ENCODE measurements at regions not wholly inside any gene's neighbourhood (a gene's known extent, or its start where the extent isn't known, plus 50 kb on each side); places are given as distances from the start of the nearest gene placed in this dataset.
"Not testable (repeated sequence)": the region's sequence is repeated elsewhere in the genome, so short reads cannot be mapped to it uniquely, and the experiment has no call there.

DNA sequence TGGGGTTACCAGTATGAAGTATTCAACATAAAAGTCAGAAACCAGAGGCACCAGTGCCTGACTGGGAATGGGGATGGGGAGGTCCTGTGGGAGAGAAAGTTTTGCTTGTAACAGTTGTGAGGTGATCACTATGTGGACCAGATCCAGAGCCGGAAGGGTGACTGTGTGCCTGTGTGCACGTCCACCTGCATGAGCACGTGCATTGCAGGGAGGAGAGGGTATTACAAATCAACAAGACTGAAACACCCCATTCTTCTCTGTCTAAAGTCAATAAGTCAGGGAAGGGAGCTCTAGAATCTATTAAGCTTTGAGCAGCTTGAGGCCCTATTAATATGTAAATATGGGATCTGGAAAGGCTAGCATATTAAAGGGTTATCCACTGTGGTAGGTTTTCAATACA, 241.0 kb upstream of the ACVR2A start:
- ATAC-seq (ENCODE audit: low read depth) = no peak
- DNase-seq = no peak
- POLR2A ChIA-PET = no interaction called here
- H3K36me3 Mint-ChIP-seq = peaks cover 2% of the 10 kb centered on the region
- H3K9me3 Mint-ChIP-seq = peaks cover 9% of the 10 kb centered on the region
- H3K27me3 Mint-ChIP-seq = peaks cover 1% of the 10 kb centered on the region
- no peaks in the 10 kb centered on the region for H3K4me1 Mint-ChIP-seq
- no peak overlapping the region for H3K4me3 Mint-ChIP-seq
- H3K27ac Mint-ChIP-seq = no peak overlapping the region

DNA sequence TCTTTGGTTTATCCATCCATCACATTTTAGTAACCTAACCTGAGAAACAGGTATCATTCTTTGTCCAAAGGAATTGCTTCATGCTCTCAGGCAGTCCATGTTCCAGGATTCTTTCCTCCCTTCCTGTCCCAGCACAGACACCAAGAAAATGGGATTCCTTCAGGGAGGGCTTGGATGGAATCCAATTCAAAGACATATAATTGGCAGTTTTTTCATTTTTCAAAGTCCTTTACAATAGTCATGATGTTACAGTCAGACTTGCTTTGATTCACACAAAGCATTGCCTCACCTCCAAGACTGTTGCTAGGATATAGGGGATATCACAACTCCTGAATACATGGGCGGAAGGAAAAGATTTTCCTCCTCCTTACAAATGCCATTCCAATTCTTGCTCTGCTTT, 241.4 kb upstream of the ACVR2A start:
- POLR2A ChIA-PET = no interaction called here
- Mint-ChIP-seq H3K4me1 (no peaks in the 10 kb centered on the region), H3K27me3 (no peaks in the 10 kb centered on the region), H3K4me3 (no peak overlapping the region), H3K9me3 (peaks cover 9% of the 10 kb centered on the region), H3K36me3 (peaks cover 2% of the 10 kb centered on the region), H3K27ac (no peak overlapping the region)
- no peak for ATAC-seq (ENCODE audit: low read depth)
- no peak for DNase-seq

DNA sequence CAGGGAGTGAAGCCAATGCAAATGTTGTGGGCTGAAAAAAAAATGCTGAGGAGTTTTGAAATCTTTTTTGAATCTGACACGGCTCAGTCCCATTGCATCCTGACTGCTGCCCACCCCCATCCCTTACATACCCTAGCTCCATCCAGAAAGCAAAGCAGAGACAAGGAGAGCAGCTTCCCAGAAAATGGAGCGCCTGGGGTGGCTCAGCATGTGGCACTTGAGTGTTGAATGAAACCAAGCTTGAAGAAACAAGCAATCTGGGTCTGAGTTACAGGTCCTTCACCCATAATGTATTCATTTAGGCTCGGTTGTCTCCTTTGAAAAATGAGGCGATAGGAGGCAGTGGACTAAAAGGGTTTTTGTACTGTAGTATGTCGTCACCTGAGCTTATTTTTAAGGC, 244.2 kb upstream of the ACVR2A start:
- no peak overlapping the region for H3K4me3 Mint-ChIP-seq
- no peak for DNase-seq
- no peak overlapping the region for H3K27ac Mint-ChIP-seq
- POLR2A ChIA-PET = no interaction called here
- peaks cover 2% of the 10 kb centered on the region for H3K36me3 Mint-ChIP-seq
- peaks cover 2% of the 10 kb centered on the region for H3K27me3 Mint-ChIP-seq
- peaks cover 9% of the 10 kb centered on the region for H3K9me3 Mint-ChIP-seq
- no peaks in the 10 kb centered on the region for H3K4me1 Mint-ChIP-seq
- no peak for ATAC-seq (ENCODE audit: low read depth)

DNA sequence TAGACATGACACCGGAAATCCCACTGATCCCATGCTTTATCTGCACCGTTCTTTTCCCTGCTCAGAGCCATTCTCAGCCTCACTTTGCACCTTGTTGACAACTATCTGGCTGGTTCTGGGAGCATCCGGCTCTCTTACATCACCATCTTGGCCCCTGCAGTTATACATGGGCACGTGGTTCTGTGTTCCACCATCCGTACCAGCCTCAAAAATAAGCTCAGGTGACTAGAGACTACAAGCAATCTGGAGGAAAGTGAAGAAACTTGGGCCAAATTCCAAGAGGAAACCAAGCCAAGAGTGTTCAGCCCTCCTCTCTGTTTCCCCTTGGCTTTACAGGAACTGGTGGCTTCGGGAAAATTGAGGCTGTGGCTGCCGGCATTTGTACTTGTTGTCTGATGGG, 244.6 kb upstream of the ACVR2A start:
- H3K9me3 Mint-ChIP-seq = peaks cover 6% of the 10 kb centered on the region
- H3K27me3 Mint-ChIP-seq = peaks cover 2% of the 10 kb centered on the region
- H3K4me3 Mint-ChIP-seq = no peak overlapping the region
- ATAC-seq (ENCODE audit: low read depth) = no peak
- H3K4me1 Mint-ChIP-seq = no peaks in the 10 kb centered on the region
- DNase-seq = no peak
- POLR2A ChIA-PET = no interaction called here
- no peak overlapping the region for H3K27ac Mint-ChIP-seq
- H3K36me3 Mint-ChIP-seq = peaks cover 2% of the 10 kb centered on the region

DNA sequence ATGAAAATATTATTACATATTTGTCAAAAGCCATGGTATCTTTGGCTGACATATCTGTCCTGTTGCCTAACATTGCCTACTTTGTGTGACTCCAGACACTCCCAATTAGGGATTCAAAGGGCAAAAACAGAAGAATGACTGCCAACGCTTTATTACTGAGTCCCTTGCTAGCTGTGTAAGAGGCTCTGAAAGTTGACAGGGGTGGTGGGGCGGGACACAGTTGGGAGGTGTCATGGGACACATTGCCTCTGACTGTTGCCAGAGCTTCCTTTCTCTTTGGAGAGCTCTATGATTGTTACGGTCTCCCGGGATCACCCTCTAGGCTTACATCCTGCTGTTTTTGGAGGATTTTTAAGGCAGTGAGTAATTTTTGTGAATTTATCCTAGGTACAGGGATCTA, 249.6 kb upstream of the ACVR2A start:
- Mint-ChIP-seq H3K27ac (no peak overlapping the region), H3K9me3 (peaks cover 7% of the 10 kb centered on the region), H3K36me3 (peaks cover 3% of the 10 kb centered on the region), H3K4me3 (no peak overlapping the region), H3K4me1 (no peaks in the 10 kb centered on the region), H3K27me3 (peaks cover 2% of the 10 kb centered on the region)
- DNase-seq (no peak), ATAC-seq (ENCODE audit: low read depth) (no peak)
- POLR2A ChIA-PET = no interaction called here

DNA sequence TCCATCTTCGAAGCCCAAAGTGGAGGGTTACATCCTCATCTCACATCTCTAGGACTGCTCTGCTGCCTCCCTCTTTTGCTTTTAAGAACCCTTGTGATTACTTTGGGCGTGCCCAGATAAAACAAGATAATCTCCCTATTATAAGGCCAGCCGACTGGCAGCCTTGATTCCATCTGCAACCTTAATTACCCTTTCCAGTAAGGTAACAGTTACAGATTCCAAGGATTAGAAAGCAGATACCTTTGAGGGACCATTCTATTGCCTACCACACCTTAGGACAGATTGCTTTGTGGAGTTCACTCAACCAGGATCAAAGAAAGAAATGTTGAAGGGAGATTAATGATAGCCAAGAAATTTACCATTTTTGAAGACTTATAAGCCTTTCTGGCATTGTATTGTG, 250.8 kb upstream of the ACVR2A start:
- H3K4me1 Mint-ChIP-seq = no peaks in the 10 kb centered on the region
- H3K9me3 Mint-ChIP-seq = peaks cover 7% of the 10 kb centered on the region
- H3K27ac Mint-ChIP-seq = no peak overlapping the region
- POLR2A ChIA-PET = no interaction called here
- no peak for ATAC-seq (ENCODE audit: low read depth)
- peaks cover 2% of the 10 kb centered on the region for H3K27me3 Mint-ChIP-seq
- peaks cover 3% of the 10 kb centered on the region for H3K36me3 Mint-ChIP-seq
- DNase-seq = no peak
- no peak overlapping the region for H3K4me3 Mint-ChIP-seq

DNA sequence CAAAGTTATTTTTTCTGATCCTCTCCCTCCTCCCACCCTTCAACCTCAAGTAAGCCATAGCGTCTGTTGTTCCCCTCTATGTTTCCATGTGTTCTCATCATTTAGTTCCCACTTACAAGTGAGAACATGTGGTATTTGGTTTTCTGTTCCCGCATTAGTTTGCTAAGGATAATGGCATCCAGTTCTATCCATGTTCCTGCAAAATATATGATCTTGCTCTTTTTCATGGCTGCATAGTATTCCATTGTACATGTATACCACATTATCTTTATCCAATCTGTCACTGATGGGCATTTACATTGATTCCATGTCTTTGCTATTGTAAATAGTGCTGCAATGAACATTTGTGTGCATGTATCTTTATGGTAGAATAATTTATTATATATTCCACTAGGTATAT, 252.0 kb upstream of the ACVR2A start:
- DNase-seq; POLR2A ChIA-PET; ATAC-seq (ENCODE audit: low read depth); H3K9me3 Mint-ChIP-seq; H3K36me3 Mint-ChIP-seq; H3K27me3 Mint-ChIP-seq; H3K27ac Mint-ChIP-seq; H3K4me3 Mint-ChIP-seq; H3K4me1 Mint-ChIP-seq: not testable (repeated sequence)

DNA sequence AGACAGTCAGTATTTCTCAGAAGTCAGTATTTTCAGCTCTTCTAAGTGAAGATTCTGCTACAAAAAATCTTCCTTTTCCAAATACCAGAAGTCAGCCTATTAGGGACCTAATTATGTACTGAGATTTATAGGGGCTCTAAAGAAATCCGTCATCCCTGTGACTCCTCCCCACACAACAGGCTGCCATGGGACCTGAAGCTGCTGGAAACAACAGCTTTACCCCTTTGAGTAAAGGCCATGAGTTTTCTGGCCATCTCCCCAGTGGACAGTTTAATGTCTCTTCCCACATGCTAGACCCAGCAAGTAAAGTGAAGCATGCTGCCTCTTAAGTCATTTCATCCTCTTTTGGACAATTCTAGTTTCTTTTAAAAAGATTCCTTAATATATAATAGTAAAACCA, 255.7 kb upstream of the ACVR2A start:
- DNase-seq = no peak
- Mint-ChIP-seq H3K4me3 (no peak overlapping the region), H3K9me3 (peaks cover 11% of the 10 kb centered on the region), H3K4me1 (no peaks in the 10 kb centered on the region), H3K36me3 (peaks cover 3% of the 10 kb centered on the region), H3K27me3 (peaks cover 7% of the 10 kb centered on the region), H3K27ac (no peak overlapping the region)
- no peak for ATAC-seq (ENCODE audit: low read depth)
- POLR2A ChIA-PET = no interaction called here

DNA sequence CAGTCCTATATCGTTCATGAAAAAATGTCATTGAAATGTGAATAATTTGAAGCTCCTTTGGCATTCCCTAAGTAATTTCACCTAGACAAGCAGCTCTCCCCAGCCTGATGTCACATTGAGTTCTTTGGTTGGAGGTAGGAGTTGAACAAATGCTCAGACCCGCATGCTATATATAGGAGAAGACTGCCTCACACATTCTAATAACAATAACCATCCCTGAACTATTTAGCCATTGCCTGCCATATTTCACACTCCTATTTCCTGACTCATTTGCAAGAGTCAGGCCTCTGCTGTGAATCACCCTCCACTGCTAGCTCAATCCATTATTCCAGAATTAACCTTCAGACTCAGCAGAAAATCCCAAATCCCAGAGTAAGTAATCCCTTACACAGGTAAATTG, 256.6 kb upstream of the ACVR2A start:
- H3K27me3 Mint-ChIP-seq = peaks cover 7% of the 10 kb centered on the region
- POLR2A ChIA-PET = no interaction called here
- no peak overlapping the region for H3K4me3 Mint-ChIP-seq
- no peaks in the 10 kb centered on the region for H3K4me1 Mint-ChIP-seq
- no peak overlapping the region for H3K27ac Mint-ChIP-seq
- no peak for DNase-seq
- H3K36me3 Mint-ChIP-seq = peaks cover 3% of the 10 kb centered on the region
- no peak for ATAC-seq (ENCODE audit: low read depth)
- H3K9me3 Mint-ChIP-seq = peaks cover 11% of the 10 kb centered on the region

DNA sequence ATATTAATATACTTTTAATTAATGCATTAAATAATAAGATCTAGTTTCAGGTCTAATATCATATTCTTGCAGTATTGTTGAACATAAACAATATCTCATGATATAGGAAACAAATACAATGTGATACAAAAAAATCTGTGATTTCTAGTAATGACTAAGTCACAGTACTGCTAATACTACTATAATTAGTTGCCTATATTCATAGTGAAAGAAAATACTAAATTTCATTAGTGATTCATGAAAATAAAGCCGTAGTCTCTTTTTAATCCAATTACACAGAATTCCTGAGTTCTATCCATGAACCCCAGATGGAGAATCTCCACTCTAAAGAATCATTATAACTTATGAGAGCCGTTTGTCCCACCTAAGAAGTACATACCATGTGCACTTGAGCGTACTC, 266.3 kb upstream of the ACVR2A start:
- H3K36me3 Mint-ChIP-seq = no peaks in the 10 kb centered on the region
- no peaks in the 10 kb centered on the region for H3K4me1 Mint-ChIP-seq
- POLR2A ChIA-PET = no interaction called here
- DNase-seq (no peak), ATAC-seq (ENCODE audit: low read depth) (no peak)
- H3K9me3 Mint-ChIP-seq = peaks cover 3% of the 10 kb centered on the region
- H3K27me3 Mint-ChIP-seq = peaks cover 4% of the 10 kb centered on the region
- no peak overlapping the region for H3K4me3 Mint-ChIP-seq
- H3K27ac Mint-ChIP-seq = no peak overlapping the region

DNA sequence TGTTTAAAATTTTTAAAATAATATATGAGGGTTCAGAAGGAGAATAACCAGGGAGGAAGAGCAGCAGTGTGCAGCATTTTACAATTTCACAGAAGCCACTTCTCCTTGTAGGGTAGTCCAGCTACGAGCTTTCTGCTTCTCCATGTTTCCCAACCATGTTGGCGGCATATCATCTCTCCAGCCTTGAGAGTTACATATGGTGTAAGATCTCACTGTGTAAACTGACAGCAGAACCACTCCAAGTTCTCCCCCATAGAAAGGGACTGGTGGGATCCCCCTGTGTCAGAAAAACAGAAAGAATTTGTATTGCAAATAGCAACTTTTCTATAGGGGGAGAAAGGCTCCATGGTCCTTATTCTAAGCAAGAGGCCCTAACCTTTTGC, 266.8 kb upstream of the ACVR2A start:
- ATAC-seq (ENCODE audit: low read depth) = no peak
- H3K27ac Mint-ChIP-seq = no peak overlapping the region
- POLR2A ChIA-PET = no interaction called here
- H3K4me3 Mint-ChIP-seq = no peak overlapping the region
- peaks cover 4% of the 10 kb centered on the region for H3K27me3 Mint-ChIP-seq
- DNase-seq = no peak
- H3K9me3 Mint-ChIP-seq = peaks cover 3% of the 10 kb centered on the region
- no peaks in the 10 kb centered on the region for H3K36me3 Mint-ChIP-seq
- no peaks in the 10 kb centered on the region for H3K4me1 Mint-ChIP-seq

DNA sequence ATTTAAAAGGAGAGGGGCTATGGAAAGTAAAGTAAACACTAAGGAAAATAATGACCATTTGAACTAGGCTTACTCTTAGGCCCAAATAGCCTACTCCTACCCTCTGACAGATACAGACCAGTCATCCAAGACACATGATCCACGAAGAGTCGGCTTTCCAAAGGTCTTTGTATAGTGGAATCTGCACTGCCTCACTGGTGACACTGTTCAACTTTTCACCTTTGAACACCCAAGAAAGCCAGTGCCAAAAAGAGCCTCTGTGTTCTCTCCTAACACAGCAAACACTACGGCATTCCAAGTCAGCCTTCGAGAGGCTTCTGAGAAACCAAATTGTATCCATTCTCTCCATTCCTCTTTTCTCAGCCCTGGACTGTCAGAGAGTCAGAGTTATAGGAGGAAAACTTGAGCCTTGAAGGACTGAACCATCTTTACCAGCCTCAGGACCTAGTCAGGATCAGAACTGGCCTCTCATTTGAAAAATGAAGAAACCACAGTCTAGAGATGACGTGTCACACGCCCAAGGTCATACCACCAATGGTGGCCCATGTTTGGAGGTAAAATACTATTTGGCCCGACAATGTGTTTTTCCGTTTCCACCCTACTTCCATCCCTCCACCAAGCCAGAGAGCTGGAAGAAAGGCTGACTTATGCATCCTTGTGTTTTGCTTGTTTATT, 267.4 kb upstream of the ACVR2A start:
- POLR2A ChIA-PET = no interaction called here
- Mint-ChIP-seq H3K27me3 (peaks cover 4% of the 10 kb centered on the region), H3K27ac (no peak overlapping the region), H3K36me3 (no peaks in the 10 kb centered on the region), H3K9me3 (peaks cover 3% of the 10 kb centered on the region), H3K4me1 (no peaks in the 10 kb centered on the region), H3K4me3 (no peak overlapping the region)
- DNase-seq (no peak), ATAC-seq (ENCODE audit: low read depth) (no peak)

DNA sequence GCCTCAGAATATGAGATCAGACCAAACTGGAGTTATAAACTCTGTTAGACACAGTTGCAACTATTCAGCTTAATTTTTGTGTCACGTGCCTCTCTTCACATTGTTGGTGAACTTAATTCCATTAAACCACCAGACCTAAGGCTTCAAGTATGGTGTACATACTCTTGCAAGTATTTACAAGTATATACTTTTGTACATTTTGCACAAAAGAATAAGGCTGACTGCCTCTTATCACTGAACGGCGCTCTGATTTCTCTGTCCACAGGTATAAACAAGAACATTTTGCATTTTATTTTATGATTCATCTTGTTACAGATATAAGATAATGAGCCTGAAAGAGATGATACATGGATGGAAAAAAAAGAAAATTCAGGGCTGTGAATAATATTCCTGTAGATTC, 269.7 kb upstream of the ACVR2A start:
- H3K4me3 Mint-ChIP-seq = no peak overlapping the region
- no peaks in the 10 kb centered on the region for H3K4me1 Mint-ChIP-seq
- H3K27ac Mint-ChIP-seq = no peak overlapping the region
- H3K36me3 Mint-ChIP-seq = peaks cover 6% of the 10 kb centered on the region
- DNase-seq (no peak), ATAC-seq (ENCODE audit: low read depth) (no peak)
- POLR2A ChIA-PET = no interaction called here
- H3K9me3 Mint-ChIP-seq = peaks cover 4% of the 10 kb centered on the region
- peaks cover 2% of the 10 kb centered on the region for H3K27me3 Mint-ChIP-seq

DNA sequence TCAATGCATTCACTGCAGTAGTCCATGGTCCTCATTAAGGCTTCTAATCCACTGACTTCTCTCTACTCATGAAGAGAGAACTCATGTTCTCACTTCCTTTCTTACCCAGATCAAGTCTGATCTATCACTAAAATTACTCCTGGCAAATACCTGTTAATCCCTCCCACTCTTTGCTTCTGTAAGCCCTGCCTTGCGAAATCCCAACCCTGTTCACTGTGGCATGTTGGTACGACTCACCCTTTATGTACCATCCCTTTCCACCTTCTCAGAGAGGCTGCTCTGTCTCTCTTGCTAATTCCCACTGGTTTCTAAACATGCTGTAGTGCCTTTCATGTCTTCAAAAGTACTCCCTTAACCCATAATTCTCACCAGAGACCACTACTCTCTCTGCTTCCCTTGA, 272.2 kb upstream of the ACVR2A start:
- Mint-ChIP-seq H3K9me3 (peaks cover 6% of the 10 kb centered on the region), H3K27ac (no peak overlapping the region), H3K4me1 (no peaks in the 10 kb centered on the region), H3K36me3 (peaks cover 7% of the 10 kb centered on the region), H3K27me3 (no peaks in the 10 kb centered on the region), H3K4me3 (no peak overlapping the region)
- POLR2A ChIA-PET = no interaction called here
- no peak for ATAC-seq (ENCODE audit: low read depth)
- no peak for DNase-seq

DNA sequence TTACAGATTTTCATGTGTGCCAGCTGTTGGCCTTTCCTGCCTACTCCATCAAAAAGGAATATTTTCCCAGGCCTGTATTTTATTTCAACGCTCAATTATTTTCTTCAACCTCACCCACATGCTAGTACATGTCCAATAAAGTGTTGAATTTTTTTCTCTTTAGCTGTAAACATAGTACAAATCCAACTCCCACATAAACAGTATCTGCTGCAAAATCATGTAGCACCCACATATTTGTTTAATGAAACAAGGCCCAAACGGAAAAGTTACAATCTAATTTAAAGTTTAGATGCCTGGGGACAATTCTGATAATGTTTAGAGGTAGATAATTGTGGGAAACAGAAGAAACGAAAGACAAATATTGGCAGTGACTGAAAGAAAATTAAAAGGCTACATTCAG, 275.4 kb upstream of the ACVR2A start:
- POLR2A ChIA-PET = no interaction called here
- Mint-ChIP-seq H3K4me3 (no peak overlapping the region), H3K36me3 (peaks cover 7% of the 10 kb centered on the region), H3K27ac (no peak overlapping the region), H3K9me3 (peaks cover 6% of the 10 kb centered on the region), H3K27me3 (no peaks in the 10 kb centered on the region), H3K4me1 (no peaks in the 10 kb centered on the region)
- DNase-seq (no peak), ATAC-seq (ENCODE audit: low read depth) (no peak)

Measured in activated naive CD8-positive, alpha-beta T cell treated with anti-CD3 and anti-CD28 coated beads, Interleukin-2, amount 10 ng/mL, durations not matched to agents 7 days and 5 days (primary cell).